HG03095 (cell line): ENCODE measurements at regions not wholly inside any gene's neighbourhood (a gene's known extent, or its start where the extent isn't known, plus 50 kb on each side); places are given as distances from the start of the nearest gene placed in this dataset.

Experiments used
- ATAC-seq: cut with Tn5 transposase; IDR thresholded peaks from one replicate; pipeline ENCODE4 v1.9.1; 2021; ENCODE audit warnings: moderate library complexity; ENCODE audit not compliant: unreplicated experiment

- ATAC-seq = no peak
These were observed 119.1 kb upstream of the NCK2 start for GRCh38 chr2:105625632-105626031.

- no peak for ATAC-seq
These were observed 123.7 kb upstream of the NCK2 start for GRCh38 chr2:105621038-105621437.

- ATAC-seq = no peak
These were observed 126.4 kb upstream of the NCK2 start for GRCh38 chr2:105618351-105618659.

GRCh38 chr2:105617631-105618350, 126.9 kb upstream of the NCK2 start:
- ATAC-seq = no peak

- ATAC-seq = no peak
These were observed 129.4 kb upstream of the NCK2 start for GRCh38 chr2:105615305-105615704.

- no peak for ATAC-seq
These were observed 132.8 kb upstream of the NCK2 start for GRCh38 chr2:105611811-105612424.

GRCh38 chr2:105611333-105611637, 133.4 kb upstream of the NCK2 start:
- no peak for ATAC-seq

- ATAC-seq = no peak
These were observed 134.0 kb upstream of the NCK2 start for GRCh38 chr2:105610576-105611332.

GRCh38 chr2:105609746-105610402, 134.8 kb upstream of the NCK2 start:
- ATAC-seq = no peak

GRCh38 chr2:105607920-105608504, 136.7 kb upstream of the NCK2 start:
- no peak for ATAC-seq

- no peak for ATAC-seq
These were observed 138.6 kb upstream of the NCK2 start for GRCh38 chr2:105606081-105606480.

GRCh38 chr2:105604938-105605337, 139.8 kb upstream of the NCK2 start:
- no peak for ATAC-seq

GRCh38 chr2:105600949-105601794, 143.5 kb upstream of the NCK2 start:
- no peak for ATAC-seq

GRCh38 chr2:105600602-105600948, 144.1 kb upstream of the NCK2 start:
- no peak for ATAC-seq

GRCh38 chr2:105600037-105600442, 144.7 kb upstream of the NCK2 start:
- ATAC-seq = no peak

GRCh38 chr2:105598829-105599698, 145.6 kb upstream of the NCK2 start:
- peak; percentile 55 for ATAC-seq

GRCh38 chr2:105597806-105598803, 146.6 kb upstream of the NCK2 start:
- ATAC-seq = no peak

- ATAC-seq = no peak
These were observed 147.5 kb upstream of the NCK2 start for GRCh38 chr2:105597011-105597805.
